GM12878 (cell line): ENCODE measurements at regions not wholly inside any gene's neighbourhood (a gene's known extent, or its start where the extent isn't known, plus 50 kb on each side); places are given as distances from the start of the nearest gene placed in this dataset.

Source experiments
- ATAC-seq: fragments of 200-7000 bp; cut with Tn5 transposase; 3 replicates; pipeline ENCODE4 v1.9.1; 2020; ENCODE audit warnings: mild to moderate bottlenecking, moderate library complexity
- BruUV-seq: library from RNA; stranded (reverse); fragments of 400-500 nt; replicated peaks from 2 replicates; lab custom pipeline; 2021; lab: Mats Ljungman, UMichigan
- CTCF ChIA-PET: fragments of 300-600 bp; sonication (Branson Sonifier 250); formaldehyde crosslinking; extraction: SDS; loops from one replicate; lab custom pipeline; 2021; ENCODE audit warnings: inconsistent platforms; lab: Yijun Ruan, JAX
- POLR2A ChIA-PET: fragments of 350-600 bp; formaldehyde crosslinking; extraction: SDS; loops from one replicate; lab custom pipeline; 2021; ENCODE audit warnings: inconsistent platforms; lab: Charles Lee
- RAD21 ChIA-PET: fragments of 300-600 bp; sonication (Branson Sonifier 250); formaldehyde crosslinking; loops from one replicate; lab custom pipeline; 2023; ENCODE audit warnings: antibody characterized with exemption; ENCODE audit not compliant: unreplicated experiment; lab: Charles Lee
- SMC1A ChIA-PET: fragments of 300-600 bp; sonication (Branson Sonifier 250); formaldehyde crosslinking; loops from one replicate; lab custom pipeline; 2023; ENCODE audit not compliant: unreplicated experiment, uncharacterized antibody; lab: Charles Lee
- DNase-seq: peaks from one replicate; pipeline ENCODE4 v3.0.0-alpha.2; 2011; ENCODE audit warnings: low read depth, low spot score
- FAIRE-seq: peaks from 3 replicates; lab custom pipeline; 2011; peaks lifted over from hg19 to GRCh38; lab: Jason Lieb, UNC
- H2AFZ ChIP-seq: 2 replicates; pipeline ENCODE4 v1.6.0; 2011; ENCODE audit warnings: low read depth, low read length, control low read depth; ENCODE audit not compliant: control insufficient read depth
- H3K27ac ChIP-seq: 2 replicates; pipeline ENCODE4 v1.5.1; 2011; ENCODE audit warnings: control low read depth; ENCODE audit not compliant: control insufficient read depth, insufficient read depth
- H3K27me3 ChIP-seq, 2 experiments: replicated peaks in 1 of 2; 2 replicates each; pipeline versions ENCODE4 v1.6.0 to v1.6.1; 2011; ENCODE audit warnings: low read length in 1 of 2; ENCODE audit not compliant: control insufficient read depth in 2 of 2, insufficient read depth in 2 of 2
- H3K36me3 ChIP-seq, 2 experiments: 2 replicates each; pipeline ENCODE4 v1.5.1; 2011; ENCODE audit warnings: low read length in 1 of 2; ENCODE audit not compliant: control insufficient read depth in 2 of 2, insufficient read depth in 2 of 2
- H3K4me1 ChIP-seq: 2 replicates; pipeline ENCODE4 v1.6.1; 2011; ENCODE audit warnings: mild to moderate bottlenecking, low read length, moderate library complexity, mixed read lengths; ENCODE audit not compliant: control insufficient read depth, insufficient read depth
- H3K4me2 ChIP-seq: 2 replicates; pipeline ENCODE4 v1.6.0; 2011; ENCODE audit warnings: control low read depth; ENCODE audit not compliant: control insufficient read depth, insufficient read depth
- H3K4me3 ChIP-seq: fragments of 200-600 bp; sonication (generic); 2 replicates; pipeline ENCODE4 v1.5.1; 2016
- H3K79me2 ChIP-seq: 2 replicates; pipeline ENCODE4 v1.6.0; 2011; ENCODE audit warnings: low read length; ENCODE audit not compliant: control insufficient read depth, insufficient read depth
- H3K9ac ChIP-seq: 2 replicates; pipeline ENCODE4 v1.8.0; 2011; ENCODE audit warnings: low read length, control low read depth, mixed read lengths; ENCODE audit not compliant: control insufficient read depth, insufficient read depth
- H3K9me3 ChIP-seq: replicated peaks from 3 replicates; pipeline ENCODE4 v1.5.1; 2011; ENCODE audit warnings: mild to moderate bottlenecking, low read length; ENCODE audit not compliant: control insufficient read depth, insufficient read depth
- H4K20me1 ChIP-seq: 2 replicates; pipeline ENCODE4 v1.6.0; 2011; ENCODE audit not compliant: control insufficient read depth, insufficient read depth
- ASH2L ChIP-seq: fragments of 300-600, 200-600 bp; sonication (generic); IDR thresholded peaks from 2 replicates; pipeline ENCODE4 v1.6.1; 2017; ENCODE audit warnings: low read depth, mild to moderate bottlenecking, borderline replicate concordance
- BACH1 ChIP-seq: fragments of 450-650 bp; IDR thresholded peaks from 2 replicates; pipeline ENCODE4 v1.6.1; 2017; ENCODE audit warnings: mild to moderate bottlenecking, borderline replicate concordance
- BCLAF1 ChIP-seq: fragments of 450-650 bp; IDR thresholded peaks from 2 replicates; pipeline ENCODE4 v1.6.1; 2017; ENCODE audit warnings: antibody characterized with exemption, mild to moderate bottlenecking, moderate library complexity
- BHLHE40 ChIP-seq, 2 experiments: fragments of 450-650 bp in 1 of 2; IDR thresholded peaks; 2 replicates each; pipeline ENCODE4 v1.6.1; 2011 to 2017; ENCODE audit warnings: low read depth in 2 of 2, borderline replicate concordance in 1 of 2, improper control_type of control experiment in 1 of 2, low read length in 1 of 2, mild to moderate bottlenecking in 1 of 2
- CREM ChIP-seq: IDR thresholded peaks from 2 replicates; pipeline ENCODE4 v1.6.1; 2014; ENCODE audit warnings: antibody characterized with exemption, low read depth
- DPF2 ChIP-seq: fragments of 450-650 bp; IDR thresholded peaks from 2 replicates; pipeline ENCODE4 v1.6.1; 2017; ENCODE audit warnings: mild to moderate bottlenecking
- EED ChIP-seq: sonication (generic); IDR thresholded peaks from 2 replicates; pipeline ENCODE4 v1.6.1; 2016; ENCODE audit warnings: antibody characterized with exemption, low read depth
- EGR1 ChIP-seq, 2 experiments: IDR thresholded peaks; 1 replicate in 1 of 2; 2 replicates in 1 of 2; pipeline ENCODE4 v1.6.1; 2011 to 2012; ENCODE audit warnings: low read depth in 2 of 2, low read length in 2 of 2, borderline replicate concordance in 1 of 2, mild to moderate bottlenecking in 1 of 2, moderate library complexity in 1 of 2
- KDM1A ChIP-seq: fragments of 200-600 bp; sonication (generic); IDR thresholded peaks from 2 replicates; pipeline ENCODE4 v1.6.1; 2016; ENCODE audit warnings: borderline replicate concordance
- MEF2B ChIP-seq: fragments of 450-650 bp; IDR thresholded peaks from 2 replicates; pipeline ENCODE4 v1.6.1; 2018; ENCODE audit warnings: mild to moderate bottlenecking, moderate library complexity; ENCODE audit not compliant: partially characterized antibody, poor library complexity, severe bottlenecking
- NFYA ChIP-seq: IDR thresholded peaks from 2 replicates; pipeline ENCODE4 v1.6.1; 2011; ENCODE audit warnings: low read depth, mild to moderate bottlenecking, low read length, improper control_type of control experiment, borderline replicate concordance
- NRF1 ChIP-seq: conservative IDR thresholded peaks from 2 replicates; pipeline ENCODE4 v1.6.1; 2011; ENCODE audit warnings: mild to moderate bottlenecking, low read depth, low read length, improper control_type of control experiment
- POLR2AphosphoS2 ChIP-seq: IDR thresholded peaks from 2 replicates; pipeline ENCODE4 v1.6.1; 2011; ENCODE audit warnings: low read depth, mild to moderate bottlenecking, low read length, improper control_type of control experiment, moderate library complexity
- RELA ChIP-seq: fragments of 450-650 bp; IDR thresholded peaks from 2 replicates; pipeline ENCODE4 v1.8.0; 2014; ENCODE audit warnings: borderline replicate concordance; ENCODE audit not compliant: partially characterized antibody
- SPI1 ChIP-seq: IDR thresholded peaks from 2 replicates; pipeline ENCODE4 v1.6.1; 2011; ENCODE audit warnings: low read depth, mild to moderate bottlenecking, low read length, moderate library complexity, borderline replicate concordance; ENCODE audit not compliant: insufficient read depth
- WRNIP1 ChIP-seq: IDR thresholded peaks from 2 replicates; pipeline ENCODE4 v1.6.1; 2011; ENCODE audit warnings: low read depth, low read length, improper control_type of control experiment, borderline replicate concordance
- ZBED1 ChIP-seq: IDR thresholded peaks from 2 replicates; pipeline ENCODE4 v1.6.1; 2016; ENCODE audit warnings: borderline replicate concordance
- ZBTB33 ChIP-seq: fragments of 450-650 bp; IDR thresholded peaks from 2 replicates; pipeline ENCODE4 v1.6.1; 2017; ENCODE audit warnings: mild to moderate bottlenecking
- WGBS: methylation state at CpG from one replicate; pipeline ENCODE4 v1.1.6; 2016; ENCODE audit warnings: low lambda C conversion rate; ENCODE audit not compliant: insufficient replicate concordance, insufficient coverage; ENCODE audit errors: missing lambda C conversion rate; 5-methylcytosine and 5-hydroxymethylcytosine counted together
- in situ Hi-C: fragments of 300-500 bp; cut with MboI; formaldehyde crosslinking; loops from 9 replicates; pipeline ENCODE4 v1.14.3; 2018; ENCODE audit warnings: mixed read lengths
- intact Hi-C: fragments of 100-400 bp; cut with micrococcal nuclease; formaldehyde crosslinking; loops from one replicate; pipeline ENCODE4 v1.14.2; 2022; ENCODE audit not compliant: unreplicated experiment

GRCh38 chr6:105791583-105792318 is 294.4 kb upstream of the PRDM1 start:
- peaks cover 14% of the 10 kb centered on the region for H3K9me3 ChIP-seq
- ChIA-PET POLR2A (interaction anchor here (1.2 to 1.4 kb wide), 2 partner anchors 145 to 338 kb away, joined by 3 to 4 read pairs; no protein-coding TSS in a partner anchor), SMC1A (interaction anchor here (0.8 to 1.7 kb wide), 10 partner anchors 9 to 431 kb away, joined by 3 to 5 read pairs (median 3); no protein-coding TSS in a partner anchor), CTCF (interaction anchor here (0.8 to 1.7 kb wide), 7 partner anchors 10 to 432 kb away, joined by 3 to 7 read pairs (median 3); no protein-coding TSS in a partner anchor), RAD21 (interaction anchor here (0.7 to 2.6 kb wide), 8 partner anchors 18 to 432 kb away, joined by 3 to 10 read pairs (median 3); no protein-coding TSS in a partner anchor)
- no peak overlapping the region for H3K4me3 ChIP-seq
- H3K27ac ChIP-seq: no peak overlapping the region
- no peaks in the 10 kb centered on the region for H4K20me1 ChIP-seq
- intact Hi-C loops (loop anchor here (5.0 kb wide), 3 partner anchors 34 to 291 kb away; no protein-coding TSS in a partner anchor), in situ Hi-C loops (no loop called here)
- no peak overlapping the region for H3K9ac ChIP-seq
- H3K4me2 ChIP-seq: peak overlapping the region; percentile 26
- no peaks in the 10 kb centered on the region for H3K79me2 ChIP-seq
- H2AFZ ChIP-seq: no peak overlapping the region
- DNase-seq (no peak), FAIRE-seq (peak; percentile 7), ATAC-seq (peak; percentile 67)
- 0 out of 4 replicates have a peak, but pooled peaks cover 0 to 2% of the 10 kb centered on the region in 2 experiments for H3K27me3 ChIP-seq
- H3K4me1 ChIP-seq: peaks cover 44% of the 10 kb centered on the region
- H3K36me3 ChIP-seq: no peaks in the 10 kb centered on the region
- BruUV-seq: no TSS peak
- 42% methylated on average over 5 of the region's 5 CpGs for WGBS
- TF ChIP-seq KDM1A: no peak
- TF ChIP-seq BACH1: no peak
- no peak for TF ChIP-seq NFYA
- no peak for TF ChIP-seq BCLAF1
- TF ChIP-seq DPF2: no peak
- TF ChIP-seq RELA: no peak
- no peak for TF ChIP-seq BHLHE40 (IDR thresholded peaks at IDR 0.05; ENCODE audit: borderline replicate concordance in 1 of 2, low read depth in 2 of 2, low read length in 1 of 2)
- no peak for TF ChIP-seq ZBED1
- no peak for TF ChIP-seq SPI1
- TF ChIP-seq EGR1 (IDR thresholded peaks at IDR 0.05; ENCODE audit: borderline replicate concordance in 1 of 2, low read depth in 2 of 2, low read length in 2 of 2): no peak
- peak; percentile 34 for TF ChIP-seq MEF2B
- no peak for TF ChIP-seq EED
- TF ChIP-seq ZBTB33: no peak
- no peak for TF ChIP-seq CREM
- TF ChIP-seq ASH2L: no peak
- no peak for TF ChIP-seq POLR2AphosphoS2
- TF ChIP-seq WRNIP1: no peak
- no peak for TF ChIP-seq NRF1
